BLaER1 (cell line): ENCODE measurements at regions not wholly inside any gene's neighbourhood (a gene's known extent, or its start where the extent isn't known, plus 50 kb on each side); places are given as distances from the start of the nearest gene placed in this dataset.

Experiments used
- H3K27ac ChIP-seq: shearing (Covaris generic); formaldehyde crosslinking; 2 replicates; pipeline ENCODE4 v1.8.1; 2022
- H3K27me3 ChIP-seq: shearing (Covaris generic); formaldehyde crosslinking; 2 replicates; pipeline ENCODE4 v1.8.1; 2022
- H3K36me3 ChIP-seq: shearing (Covaris generic); formaldehyde crosslinking; 2 replicates; pipeline ENCODE4 v1.8.1; 2022
- H3K4me1 ChIP-seq: shearing (Covaris generic); formaldehyde crosslinking; 2 replicates; pipeline ENCODE4 v1.8.1; 2022
- H3K4me2 ChIP-seq: shearing (Covaris generic); formaldehyde crosslinking; 2 replicates; pipeline ENCODE4 v1.8.1; 2022
- H3K4me3 ChIP-seq: shearing (Covaris generic); formaldehyde crosslinking; 2 replicates; pipeline ENCODE4 v1.8.1; 2022
- H3K9ac ChIP-seq: shearing (Covaris generic); formaldehyde crosslinking; 2 replicates; pipeline ENCODE4 v1.8.1; 2022
- H3K9me3 ChIP-seq: shearing (Covaris generic); formaldehyde crosslinking; 2 replicates; pipeline ENCODE4 v1.8.1; 2022
- H4K20me1 ChIP-seq: shearing (Covaris generic); formaldehyde crosslinking; 2 replicates; pipeline ENCODE4 v1.8.1; 2022
- Cebpa-rat ChIP-seq: shearing (Covaris generic); IDR thresholded peaks from 2 replicates; pipeline ENCODE4 v1.8.1; 2022

GRCh38 chr3:28922376-28922775 is 358.5 kb upstream of the RBMS3 start:
- TF ChIP-seq Cebpa-rat, result no peak
- Histone ChIP-seq H3K4me2 (no peak overlapping the region), H3K27me3 (no peaks in the 10 kb centered on the region), H3K4me1 (peaks cover under 1% of the 10 kb centered on the region; the same call in 1 of the 2 replicates), H4K20me1 (no peaks in the 10 kb centered on the region), H3K27ac (no peak overlapping the region), H3K9me3 (no peaks in the 10 kb centered on the region), H3K36me3 (no peaks in the 10 kb centered on the region), H3K4me3 (no peak overlapping the region), H3K9ac (no peak overlapping the region)

- H3K9ac ChIP-seq, result no peak overlapping the region
- TF ChIP-seq Cebpa-rat, result no peak
- H3K4me1 ChIP-seq, result no peaks in the 10 kb centered on the region
- H3K4me3 ChIP-seq, result no peak overlapping the region
- no peaks in the 10 kb centered on the region for H4K20me1 ChIP-seq
- H3K4me2 ChIP-seq, result no peak overlapping the region
- no peaks in the 10 kb centered on the region for H3K9me3 ChIP-seq
- no peaks in the 10 kb centered on the region for H3K36me3 ChIP-seq
- H3K27me3 ChIP-seq, result no peaks in the 10 kb centered on the region
- no peak overlapping the region for H3K27ac ChIP-seq
Measured at GRCh38 chr3:28923994-28924393, 356.9 kb upstream of the RBMS3 start.

GRCh38 chr3:28924744-28925360 is 356.0 kb upstream of the RBMS3 start:
- no peak overlapping the region for H3K4me2 ChIP-seq
- no peaks in the 10 kb centered on the region for H3K9me3 ChIP-seq
- H3K27ac ChIP-seq, result no peak overlapping the region
- no peak overlapping the region for H3K4me3 ChIP-seq
- H3K27me3 ChIP-seq, result no peaks in the 10 kb centered on the region
- no peaks in the 10 kb centered on the region for H3K36me3 ChIP-seq
- no peaks in the 10 kb centered on the region for H3K4me1 ChIP-seq
- H3K9ac ChIP-seq, result no peak overlapping the region
- no peaks in the 10 kb centered on the region for H4K20me1 ChIP-seq
- TF ChIP-seq Cebpa-rat, result no peak

- no peak for TF ChIP-seq Cebpa-rat
- no peaks in the 10 kb centered on the region for H4K20me1 ChIP-seq
- H3K4me2 ChIP-seq, result no peak overlapping the region
- H3K27me3 ChIP-seq, result no peaks in the 10 kb centered on the region
- no peak overlapping the region for H3K9ac ChIP-seq
- H3K36me3 ChIP-seq, result no peaks in the 10 kb centered on the region
- H3K4me3 ChIP-seq, result no peak overlapping the region
- no peaks in the 10 kb centered on the region for H3K4me1 ChIP-seq
- no peak overlapping the region for H3K27ac ChIP-seq
- no peaks in the 10 kb centered on the region for H3K9me3 ChIP-seq
Measured at GRCh38 chr3:28933337-28933736, 347.5 kb upstream of the RBMS3 start.

- no peak overlapping the region for H3K4me3 ChIP-seq
- no peaks in the 10 kb centered on the region for H3K4me1 ChIP-seq
- no peak overlapping the region for H3K27ac ChIP-seq
- no peaks in the 10 kb centered on the region for H3K9me3 ChIP-seq
- H3K27me3 ChIP-seq, result no peaks in the 10 kb centered on the region
- no peaks in the 10 kb centered on the region for H3K36me3 ChIP-seq
- no peak for TF ChIP-seq Cebpa-rat
- no peaks in the 10 kb centered on the region for H4K20me1 ChIP-seq
- H3K9ac ChIP-seq, result no peak overlapping the region
- no peak overlapping the region for H3K4me2 ChIP-seq
Measured at GRCh38 chr3:28934126-28934813, 346.6 kb upstream of the RBMS3 start.

- Histone ChIP-seq H3K27me3 (no peaks in the 10 kb centered on the region), H3K4me3 (no peak overlapping the region), H3K4me2 (no peak overlapping the region), H3K9me3 (no peaks in the 10 kb centered on the region), H3K36me3 (no peaks in the 10 kb centered on the region), H3K4me1 (no peaks in the 10 kb centered on the region), H3K27ac (no peak overlapping the region), H3K9ac (no peak overlapping the region), H4K20me1 (no peaks in the 10 kb centered on the region)
- no peak for TF ChIP-seq Cebpa-rat
Measured at GRCh38 chr3:28935146-28935545, 345.7 kb upstream of the RBMS3 start.

GRCh38 chr3:28936154-28936553 is 344.7 kb upstream of the RBMS3 start:
- H3K4me1 ChIP-seq, result no peaks in the 10 kb centered on the region
- no peaks in the 10 kb centered on the region for H3K27me3 ChIP-seq
- no peaks in the 10 kb centered on the region for H4K20me1 ChIP-seq
- no peak overlapping the region for H3K9ac ChIP-seq
- H3K9me3 ChIP-seq, result no peaks in the 10 kb centered on the region
- no peak overlapping the region for H3K4me3 ChIP-seq
- H3K36me3 ChIP-seq, result no peaks in the 10 kb centered on the region
- no peak for TF ChIP-seq Cebpa-rat
- H3K27ac ChIP-seq, result no peak overlapping the region
- H3K4me2 ChIP-seq, result no peak overlapping the region

- no peaks in the 10 kb centered on the region for H4K20me1 ChIP-seq
- no peak for TF ChIP-seq Cebpa-rat
- no peaks in the 10 kb centered on the region for H3K4me1 ChIP-seq
- H3K27me3 ChIP-seq, result no peaks in the 10 kb centered on the region
- no peaks in the 10 kb centered on the region for H3K36me3 ChIP-seq
- H3K9ac ChIP-seq, result no peak overlapping the region
- no peaks in the 10 kb centered on the region for H3K9me3 ChIP-seq
- no peak overlapping the region for H3K4me2 ChIP-seq
- no peak overlapping the region for H3K4me3 ChIP-seq
- no peak overlapping the region for H3K27ac ChIP-seq
Measured at GRCh38 chr3:28940530-28940929, 340.3 kb upstream of the RBMS3 start.

GRCh38 chr3:28940994-28941393 is 339.9 kb upstream of the RBMS3 start:
- Histone ChIP-seq H3K9me3 (no peaks in the 10 kb centered on the region), H3K27ac (no peak overlapping the region), H3K9ac (no peak overlapping the region), H4K20me1 (no peaks in the 10 kb centered on the region), H3K27me3 (no peaks in the 10 kb centered on the region), H3K4me1 (no peaks in the 10 kb centered on the region), H3K36me3 (no peaks in the 10 kb centered on the region), H3K4me2 (no peak overlapping the region), H3K4me3 (no peak overlapping the region)
- no peak for TF ChIP-seq Cebpa-rat

GRCh38 chr3:28947061-28947460 is 333.8 kb upstream of the RBMS3 start:
- H3K4me2 ChIP-seq, result no peak overlapping the region
- no peak overlapping the region for H3K27ac ChIP-seq
- no peaks in the 10 kb centered on the region for H3K27me3 ChIP-seq
- H4K20me1 ChIP-seq, result no peaks in the 10 kb centered on the region
- H3K9me3 ChIP-seq, result no peaks in the 10 kb centered on the region
- H3K9ac ChIP-seq, result no peak overlapping the region
- no peaks in the 10 kb centered on the region for H3K4me1 ChIP-seq
- H3K4me3 ChIP-seq, result no peak overlapping the region
- TF ChIP-seq Cebpa-rat, result no peak
- no peaks in the 10 kb centered on the region for H3K36me3 ChIP-seq
